HG03571 (cell line): ENCODE measurements at regions not wholly inside any gene's neighbourhood (a gene's known extent, or its start where the extent isn't known, plus 50 kb on each side); places are given as distances from the start of the nearest gene placed in this dataset.
"Not testable (repeated sequence)": the region's sequence is repeated elsewhere in the genome, so short reads cannot be mapped to it uniquely, and the experiment has no call there.

Experiments
- ATAC-seq: cut with Tn5 transposase; IDR thresholded peaks from one replicate; pipeline ENCODE4 v1.9.1; 2021; ENCODE audit not compliant: unreplicated experiment

- no peak for ATAC-seq
Measured at GRCh38 chr2:34875091-34875745, 1276.1 kb upstream of the FAM98A start.

GRCh38 chr2:34853646-34854045, 1254.5 kb upstream of the FAM98A start:
- no peak for ATAC-seq

GRCh38 chr2:34851804-34852203, 1252.7 kb upstream of the FAM98A start:
- ATAC-seq = no peak

- ATAC-seq = no peak
Measured at GRCh38 chr2:34849827-34850226, 1250.7 kb upstream of the FAM98A start.

- no peak for ATAC-seq
Measured at GRCh38 chr2:34848691-34849090, 1249.6 kb upstream of the FAM98A start.

- no peak for ATAC-seq
Measured at GRCh38 chr2:34848132-34848531, 1249.0 kb upstream of the FAM98A start.

- no peak for ATAC-seq
Measured at GRCh38 chr2:34844629-34845028, 1245.5 kb upstream of the FAM98A start.

GRCh38 chr2:34838408-34838807, 1239.3 kb upstream of the FAM98A start:
- ATAC-seq = no peak

GRCh38 chr2:34836361-34836760, 1237.3 kb upstream of the FAM98A start:
- ATAC-seq = no peak

- no peak for ATAC-seq
Measured at GRCh38 chr2:34831096-34831495, 1232.0 kb upstream of the FAM98A start.

GRCh38 chr2:34828481-34828880, 1229.4 kb upstream of the FAM98A start:
- no peak for ATAC-seq

- ATAC-seq = no peak
Measured at GRCh38 chr2:34827398-34827797, 1228.3 kb upstream of the FAM98A start.

GRCh38 chr2:34825686-34826085, 1226.6 kb upstream of the FAM98A start:
- ATAC-seq = no peak

- no peak for ATAC-seq
Measured at GRCh38 chr2:34822616-34823015, 1223.5 kb upstream of the FAM98A start.

- no peak for ATAC-seq
Measured at GRCh38 chr2:34815052-34815741, 1216.1 kb upstream of the FAM98A start.

- ATAC-seq = no peak
Measured at GRCh38 chr2:34810456-34810855, 1211.4 kb upstream of the FAM98A start.

GRCh38 chr2:34808426-34808825, 1209.3 kb upstream of the FAM98A start:
- ATAC-seq = no peak

GRCh38 chr2:34806891-34807290, 1207.8 kb upstream of the FAM98A start:
- ATAC-seq = no peak

GRCh38 chr2:34806396-34806795, 1207.3 kb upstream of the FAM98A start:
- no peak for ATAC-seq

- ATAC-seq = no peak
Measured at GRCh38 chr2:34799556-34799955, 1200.5 kb upstream of the FAM98A start.

- ATAC-seq = not testable (repeated sequence)
Measured at GRCh38 chr2:34795586-34795985, 1196.5 kb upstream of the FAM98A start.

GRCh38 chr2:34789169-34789568, 1190.1 kb upstream of the FAM98A start:
- ATAC-seq = no peak

GRCh38 chr2:34787341-34787740, 1188.2 kb upstream of the FAM98A start:
- no peak for ATAC-seq
